Tongue (tissue), 1 donor: ENCODE measurements at regions not wholly inside any gene's neighbourhood (a gene's known extent, or its start where the extent isn't known, plus 50 kb on each side); places are given as distances from the start of the nearest gene placed in this dataset.
"Not testable (repeated sequence)": the region's sequence is repeated elsewhere in the genome, so short reads cannot be mapped to it uniquely, and the experiment has no call there.

ENCODE experiments used
- DNase-seq: peaks from one replicate; pipeline ENCODE4 v3.0.0-alpha.2; 2015

DNA sequence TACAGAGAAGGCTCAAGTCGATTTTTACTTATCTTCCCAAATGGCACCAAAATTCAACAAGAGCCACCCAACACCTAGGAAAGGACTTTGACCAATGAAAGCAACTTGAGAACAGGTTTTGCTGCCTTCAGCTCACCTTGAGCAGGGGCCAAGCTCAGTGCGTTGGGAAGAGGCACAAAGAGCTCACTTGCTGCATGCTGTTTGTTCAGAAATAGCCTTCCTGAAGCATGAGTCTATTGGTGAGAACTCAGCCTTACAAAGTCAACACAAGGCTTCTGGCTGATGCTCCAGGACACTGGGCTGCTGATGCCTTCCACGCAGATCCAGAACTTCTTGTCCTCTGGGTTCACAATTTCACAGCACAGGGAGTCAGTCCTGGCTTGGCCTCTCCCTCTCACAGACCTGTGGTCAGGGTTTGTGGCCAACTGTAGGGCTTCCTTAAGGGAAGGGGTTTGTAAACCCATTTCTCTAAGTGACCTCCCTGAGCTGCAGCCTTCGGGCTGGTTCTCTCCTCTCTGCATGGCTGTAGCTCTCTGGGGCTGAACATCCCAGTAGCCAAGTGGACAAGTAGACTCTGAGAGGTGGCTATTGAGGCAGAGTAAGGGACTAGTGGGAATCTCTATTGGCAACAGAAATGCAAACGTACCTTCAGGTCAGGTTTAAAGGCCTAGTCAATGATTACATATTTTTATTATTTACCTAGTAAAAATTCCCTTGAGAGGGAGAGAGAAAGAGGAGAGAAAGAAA lies 124.7 kb upstream of the GATA6 start:
- DNase-seq: no peak

DNA sequence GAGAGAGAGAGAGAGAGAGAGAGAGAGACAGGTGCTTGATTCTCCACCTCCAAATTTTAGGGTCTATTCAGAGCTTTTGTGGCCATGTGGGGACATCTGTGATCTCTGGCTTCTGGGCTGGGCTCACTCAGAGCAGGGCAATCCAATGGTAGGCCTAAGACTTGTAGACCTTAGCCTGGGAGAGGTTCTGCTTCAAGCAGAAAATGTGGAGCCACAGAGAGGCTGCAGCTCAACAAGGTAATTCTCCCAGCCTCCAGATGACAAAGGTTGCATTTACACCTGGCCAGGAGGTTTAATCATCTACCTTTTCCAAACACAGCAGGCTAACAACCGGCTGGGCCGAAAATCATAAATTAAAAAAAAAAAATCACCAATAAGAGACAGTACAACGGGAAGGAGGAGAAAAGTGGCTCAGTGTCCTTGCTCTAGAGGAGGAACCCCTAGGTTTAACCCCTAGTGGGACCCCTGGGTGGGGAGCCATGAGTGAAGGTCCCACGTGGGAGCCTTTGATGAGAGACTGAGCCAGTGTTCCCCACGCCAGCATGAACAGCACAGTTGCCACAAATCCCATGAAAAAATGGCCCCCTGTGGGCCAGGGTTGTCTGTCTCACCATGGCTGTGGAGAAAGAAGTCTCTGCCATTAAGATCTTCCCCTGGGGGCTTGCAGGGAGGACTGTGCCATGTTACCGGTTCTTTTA lies 124.0 kb upstream of the GATA6 start:
- DNase-seq: no peak

DNA sequence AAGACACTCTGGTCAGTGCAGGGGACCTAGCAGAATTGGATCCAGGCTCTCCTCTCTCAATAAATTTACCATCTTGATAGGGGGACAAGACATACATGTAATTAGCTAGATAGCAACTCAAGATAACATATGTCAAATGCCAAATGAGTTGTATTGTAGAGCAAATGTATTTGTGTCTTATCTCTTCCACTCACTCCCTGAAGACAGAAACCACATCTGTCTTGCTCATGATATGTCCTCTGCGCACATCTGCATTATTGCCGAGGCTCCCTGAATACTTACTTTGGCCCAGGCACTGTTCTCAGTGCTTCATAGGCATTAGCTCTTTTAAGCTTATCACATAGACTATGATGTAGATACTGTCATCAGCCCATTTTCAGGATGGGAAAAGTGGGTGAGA lies 122.9 kb upstream of the GATA6 start:
- DNase-seq: no peak

DNA sequence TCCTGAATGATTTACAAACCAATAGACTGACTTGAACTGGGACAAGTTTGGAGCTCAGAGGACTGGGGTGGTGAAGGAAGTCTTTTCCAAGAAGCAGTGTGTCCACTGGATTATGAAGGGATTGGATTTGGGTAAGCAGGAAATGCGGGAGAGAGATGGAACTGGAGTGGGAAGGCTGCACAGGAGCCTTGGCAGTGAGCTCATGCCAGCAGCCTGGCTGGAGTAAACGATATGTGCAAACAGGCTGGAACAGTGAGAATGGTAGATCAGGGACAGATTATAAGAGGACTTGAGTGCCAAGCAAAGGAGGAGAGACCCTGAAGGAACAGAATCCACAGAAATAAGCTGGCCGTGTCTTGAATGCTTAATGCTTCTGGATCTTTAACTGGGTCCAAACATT lies 121.9 kb upstream of the GATA6 start:
- DNase-seq: no peak

DNA sequence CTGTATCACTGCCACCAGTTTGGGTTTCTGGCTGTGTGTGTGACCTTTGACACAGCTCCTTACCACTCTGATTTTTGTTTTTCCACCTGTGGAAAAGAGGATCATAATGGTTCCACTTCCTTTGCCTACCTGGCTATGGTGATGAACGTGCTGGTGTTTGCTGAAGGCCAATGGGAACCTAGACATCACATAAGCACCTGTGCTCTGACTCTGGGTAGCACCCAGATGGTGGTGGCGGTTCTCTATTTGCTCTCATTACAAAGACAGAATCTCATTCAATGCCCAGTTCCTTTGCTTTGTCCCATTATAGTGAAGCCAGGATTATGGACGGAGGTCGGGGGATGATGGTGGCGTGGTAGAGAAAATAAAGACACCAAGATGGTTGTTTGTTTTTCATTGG lies 121.2 kb upstream of the GATA6 start:
- DNase-seq: no peak

DNA sequence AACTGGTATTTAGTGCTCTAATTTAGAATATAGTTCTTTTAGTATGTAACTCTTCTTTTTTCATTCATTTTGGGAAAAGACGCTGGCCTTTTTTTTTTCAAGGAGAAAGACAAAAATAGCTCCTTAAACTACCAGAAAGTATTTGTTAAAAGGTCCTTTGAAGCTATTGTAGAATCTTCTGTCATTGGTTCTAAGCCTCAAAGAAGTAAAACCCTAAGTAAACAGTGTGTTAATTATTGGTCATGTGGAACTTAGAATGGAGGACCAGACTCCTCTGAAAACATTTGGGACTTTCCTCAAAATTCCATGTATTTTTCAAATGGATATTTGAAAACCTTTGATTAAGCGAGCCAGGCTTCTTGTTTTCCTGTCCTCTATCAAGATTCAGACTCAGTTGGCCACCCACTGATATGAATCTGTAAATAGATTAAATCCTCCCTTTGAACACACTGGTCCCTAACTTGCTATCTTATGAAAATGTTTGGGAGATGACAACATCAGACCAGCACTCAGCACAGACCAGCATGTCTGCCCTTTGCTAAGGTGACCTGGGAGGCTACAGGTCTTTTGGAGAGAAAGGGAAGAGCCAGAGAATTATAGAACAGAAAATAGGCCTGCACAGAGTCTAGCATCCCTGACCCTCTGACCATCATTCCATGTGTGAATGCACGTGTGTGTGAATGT lies 120.3 kb upstream of the GATA6 start:
- no peak for DNase-seq

DNA sequence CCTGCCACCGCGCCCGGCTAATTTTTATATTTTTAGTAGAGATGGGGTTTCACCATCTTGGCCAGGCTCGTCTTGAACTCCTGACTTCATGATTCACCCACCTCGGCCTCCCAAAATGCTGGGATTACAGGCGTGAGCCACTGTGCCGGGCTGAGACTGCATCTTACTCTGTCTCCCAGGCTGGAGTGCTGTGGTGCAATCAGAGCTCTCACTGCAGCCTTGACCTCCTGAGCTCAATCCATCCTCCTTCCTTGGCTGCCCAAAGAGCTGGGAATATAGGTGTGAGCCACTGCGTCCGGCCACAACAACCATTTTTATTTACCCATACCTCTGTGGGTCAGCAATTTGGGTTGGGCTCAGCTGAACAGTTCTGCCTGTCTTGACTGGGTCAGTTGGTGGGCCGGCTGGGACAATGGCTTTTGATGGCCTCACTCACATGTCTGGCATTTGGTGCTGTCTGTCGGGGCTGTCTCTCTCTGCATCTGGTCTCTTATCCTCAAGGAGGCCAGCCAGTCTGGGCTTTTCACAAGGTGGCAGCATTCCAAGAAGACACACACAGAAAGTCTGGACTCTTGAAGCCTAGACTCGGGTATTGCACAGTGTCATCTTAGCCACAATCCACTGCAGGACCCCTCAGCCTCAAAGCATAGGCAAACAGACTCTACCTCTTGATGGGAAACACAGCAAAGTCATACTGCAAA lies 116.8 kb upstream of the GATA6 start:
- peak; percentile 6 for DNase-seq

DNA sequence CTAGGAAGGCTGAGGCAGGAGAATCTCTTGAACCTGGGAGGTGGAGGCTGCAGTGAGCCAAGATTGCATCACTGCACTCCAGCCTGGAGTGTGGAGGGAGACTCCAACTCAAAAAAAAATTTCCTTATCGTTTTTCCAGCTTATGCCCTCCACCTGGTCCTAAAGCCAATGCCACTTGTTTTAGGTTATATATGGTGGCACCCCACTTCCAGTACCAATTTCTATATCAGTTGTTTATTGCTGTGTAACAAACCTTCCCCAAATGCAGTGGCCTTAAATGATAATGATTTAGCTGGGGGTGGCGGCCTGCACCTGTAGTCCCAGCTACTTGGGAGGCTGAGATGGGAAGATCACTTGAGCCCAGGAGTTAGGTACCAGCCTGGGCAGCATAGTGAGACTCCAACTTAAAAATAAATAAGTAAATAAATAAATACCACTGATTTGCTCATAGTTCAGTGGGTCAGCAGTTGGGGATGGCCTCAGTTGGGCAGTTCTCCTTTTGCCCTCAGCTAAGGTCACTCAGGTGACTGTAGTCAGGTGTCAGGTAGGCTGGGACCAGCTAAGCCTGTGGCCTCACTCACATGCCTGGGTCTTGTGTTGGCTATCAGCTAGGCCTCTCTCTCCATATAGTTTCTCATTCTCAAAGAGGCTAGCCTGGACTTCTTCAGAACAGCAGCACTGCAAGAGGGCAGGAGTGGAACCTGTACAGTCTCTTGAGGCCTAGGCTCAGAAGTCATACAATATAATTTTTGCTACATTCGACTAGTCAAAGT lies 113.7 kb upstream of the GATA6 start:
- DNase-seq: no peak

DNA sequence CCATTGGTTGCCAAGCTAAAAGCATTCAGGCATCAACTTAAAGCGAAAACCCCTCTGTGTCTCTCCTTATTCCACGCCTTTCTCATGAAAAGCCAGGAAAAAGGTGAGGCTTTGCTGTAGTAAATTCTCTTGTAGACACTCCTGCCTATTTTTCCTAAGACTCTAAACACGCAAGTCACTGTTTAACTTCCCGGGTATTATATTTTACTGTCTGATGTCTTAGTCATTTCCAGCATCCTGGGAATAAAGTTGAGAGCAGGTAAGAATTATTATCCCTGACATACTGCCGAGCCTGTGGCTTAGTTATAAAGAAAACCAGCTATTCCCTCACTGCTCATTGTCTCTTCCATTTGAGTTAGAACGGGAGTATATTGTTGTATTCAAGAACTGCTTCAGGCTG lies 112.4 kb upstream of the GATA6 start:
- DNase-seq: no peak

DNA sequence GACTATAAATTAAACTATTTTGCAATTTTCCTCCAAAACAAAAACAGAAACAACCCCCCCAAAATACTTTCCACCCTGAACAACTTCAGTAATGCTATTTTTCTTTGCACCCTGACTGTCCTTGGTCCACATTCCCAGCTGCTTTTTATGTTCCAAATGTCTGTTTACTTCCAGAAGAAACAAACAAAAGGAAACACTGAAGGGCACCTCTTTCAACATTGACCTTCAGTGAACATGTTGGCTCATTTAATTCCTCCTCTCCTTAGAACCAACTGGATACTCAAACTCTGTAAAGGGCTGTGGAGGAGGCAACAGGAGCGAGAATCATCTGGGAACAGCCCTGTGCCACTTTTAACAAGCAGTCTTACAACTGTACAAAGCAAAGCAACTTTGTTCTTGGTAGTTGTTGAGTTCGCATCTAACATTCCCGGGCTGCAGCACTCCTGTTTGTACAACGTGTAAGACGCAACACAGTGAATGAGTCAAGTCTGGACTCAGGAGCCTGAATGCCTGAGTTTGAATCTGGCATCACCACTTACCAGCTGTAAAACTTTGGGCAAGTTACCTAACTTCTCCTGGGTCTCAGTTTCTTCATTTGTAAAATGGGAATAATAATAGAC lies 111.4 kb upstream of the GATA6 start:
- no peak for DNase-seq

DNA sequence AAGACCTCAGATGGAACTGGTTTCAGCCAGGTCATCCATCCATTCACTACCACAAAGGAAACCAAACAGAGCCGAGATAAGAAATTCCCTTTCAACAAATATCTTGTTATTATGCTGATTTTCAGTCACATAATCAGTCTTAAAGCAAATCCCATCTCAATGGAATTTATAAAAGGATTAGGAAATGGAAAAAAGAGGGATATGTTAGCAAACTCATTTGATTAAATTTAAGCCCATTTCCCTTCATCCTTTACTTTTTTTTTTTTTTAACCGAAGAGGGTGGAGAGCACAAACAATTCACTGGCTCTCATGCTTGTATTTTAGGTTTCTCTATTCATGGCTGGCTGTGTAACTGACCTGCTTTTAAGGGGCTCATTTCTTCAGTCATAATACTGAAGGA lies 109.0 kb upstream of the GATA6 start:
- DNase-seq: no peak

DNA sequence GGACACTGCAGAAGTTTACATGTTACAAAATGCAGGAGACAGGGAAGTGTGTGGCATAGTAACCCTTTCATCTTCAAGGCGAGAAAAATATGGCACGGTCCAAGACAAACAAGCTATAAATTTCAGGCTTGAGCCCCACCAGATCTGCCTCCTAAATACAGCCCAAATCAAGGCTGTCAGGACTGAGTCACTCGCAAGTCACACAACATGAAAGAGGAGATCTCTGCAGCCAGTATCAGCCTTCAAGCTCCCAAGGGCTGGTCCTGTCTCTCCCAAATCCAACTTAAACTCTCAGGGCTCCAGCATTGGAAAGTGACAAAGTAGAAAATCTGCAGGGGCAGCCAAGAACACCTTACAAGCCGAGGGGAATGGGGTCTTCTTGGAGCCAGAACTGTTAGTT lies 106.3 kb upstream of the GATA6 start:
- DNase-seq: no peak

DNA sequence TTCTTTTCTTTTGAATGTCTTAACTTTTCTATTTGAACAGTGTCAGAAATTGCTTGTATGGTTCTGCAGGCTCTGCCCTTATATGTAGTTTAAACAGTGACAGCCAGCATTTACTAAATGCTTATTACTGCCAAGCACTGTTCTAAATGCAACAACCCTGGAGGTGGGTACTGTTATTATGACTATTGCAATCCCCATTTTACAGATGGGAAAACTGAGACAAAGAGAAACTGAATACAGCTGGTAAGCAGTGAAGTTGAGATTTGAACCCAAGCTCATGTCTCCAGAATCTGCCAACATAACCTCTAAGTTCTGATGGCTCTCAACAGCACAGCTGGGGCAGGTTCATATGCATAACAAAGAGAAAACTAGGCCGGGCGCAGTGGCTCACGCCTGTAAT lies 105.7 kb upstream of the GATA6 start:
- DNase-seq: no peak

DNA sequence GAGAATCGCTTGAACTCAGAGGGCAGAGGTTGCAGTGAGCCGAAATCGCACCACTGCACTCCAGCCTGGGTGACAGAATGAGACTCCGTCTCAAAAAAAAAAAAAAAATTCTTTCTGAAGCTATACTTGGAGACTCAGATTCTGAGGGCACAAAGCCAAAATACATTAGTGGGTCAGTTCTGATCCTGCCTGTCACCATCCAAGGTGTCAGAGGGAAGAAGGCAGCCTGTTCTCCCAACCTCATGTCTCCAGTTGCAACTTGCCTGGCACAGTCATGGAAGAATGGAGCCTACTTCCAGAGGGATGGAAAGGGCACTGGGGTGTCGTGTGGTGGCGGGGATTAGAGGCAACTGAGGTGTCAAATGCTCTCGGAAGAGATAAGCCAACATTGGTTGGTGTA lies 104.8 kb upstream of the GATA6 start:
- no peak for DNase-seq

DNA sequence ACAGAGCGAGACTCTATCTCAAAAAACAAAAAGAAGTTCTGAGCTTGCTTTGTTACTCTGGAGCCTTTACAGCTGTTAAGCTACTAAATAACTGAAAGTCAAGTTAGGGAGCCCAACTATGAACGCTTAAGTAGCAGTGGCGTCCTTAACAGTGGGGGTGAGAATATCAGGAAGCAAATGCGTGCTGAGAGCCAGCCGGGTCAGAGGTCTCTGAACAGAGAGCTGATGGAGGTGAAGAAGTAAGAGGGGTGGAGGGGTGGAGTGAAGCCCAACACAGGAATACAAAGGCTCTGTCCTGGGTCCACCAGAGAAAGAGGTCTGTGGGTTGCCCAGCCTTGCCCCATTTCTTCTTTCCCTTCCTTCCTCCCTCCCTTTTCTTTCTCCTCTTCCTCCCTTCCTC lies 104.1 kb upstream of the GATA6 start:
- no peak for DNase-seq

DNA sequence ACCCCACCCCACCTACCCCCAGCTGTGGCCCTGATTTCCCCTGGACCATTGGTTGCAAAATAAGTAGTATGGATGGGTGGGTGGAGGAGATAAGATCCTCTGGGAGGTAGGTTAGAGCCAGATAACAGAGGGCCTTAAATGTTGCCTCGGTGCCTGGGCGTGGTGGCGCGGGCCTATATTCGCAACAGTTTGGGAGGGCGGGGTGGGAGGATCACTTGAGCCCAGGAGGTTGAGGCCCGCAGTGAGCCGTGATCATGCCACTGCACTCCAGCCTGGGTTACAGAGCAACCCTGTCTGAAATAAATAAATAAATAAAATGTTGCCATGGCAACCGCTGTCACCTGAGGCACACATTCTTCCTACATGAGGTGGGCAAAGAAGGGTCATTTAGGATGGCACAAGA lies 103.3 kb upstream of the GATA6 start:
- no peak for DNase-seq

DNA sequence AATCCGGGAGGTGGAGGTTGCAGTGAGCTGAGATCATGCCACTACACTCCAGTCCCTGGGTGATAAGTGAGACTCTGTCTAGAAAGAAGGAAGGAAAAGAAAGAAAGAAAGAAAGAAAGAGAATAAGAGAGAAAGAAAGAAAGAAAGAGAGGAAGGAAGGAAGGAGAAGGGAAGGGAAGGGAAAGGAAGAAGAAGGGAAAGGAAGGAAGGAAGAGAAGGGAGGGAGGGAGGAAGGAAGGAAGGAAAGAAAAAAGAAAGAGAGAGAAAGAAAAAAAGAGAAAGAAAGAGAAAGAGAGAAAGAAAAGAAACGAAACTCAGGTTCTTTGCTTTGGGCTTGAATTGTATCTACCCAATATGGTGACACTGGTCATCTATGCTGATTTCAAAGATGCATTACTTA lies 102.3 kb upstream of the GATA6 start:
- no peak for DNase-seq

DNA sequence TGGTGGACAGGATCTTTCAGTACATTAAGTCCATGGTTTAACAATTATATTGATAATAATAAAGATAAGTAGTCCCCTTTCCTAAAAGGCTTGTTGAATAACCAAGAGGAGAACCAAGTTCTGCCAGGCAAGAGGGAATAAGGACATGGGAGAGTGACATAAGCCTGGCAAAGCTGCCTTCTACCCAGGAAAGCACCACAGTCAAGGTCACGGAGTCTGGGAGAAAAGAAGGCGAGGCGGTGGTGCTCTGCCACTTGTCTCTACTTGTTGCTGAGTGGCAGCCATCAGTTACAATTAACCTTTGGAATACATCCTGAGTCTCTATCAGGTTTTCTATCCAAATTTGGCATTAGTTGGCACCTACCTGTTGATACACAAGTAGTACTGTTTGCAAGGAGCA lies 101.7 kb upstream of the GATA6 start:
- no peak for DNase-seq

DNA sequence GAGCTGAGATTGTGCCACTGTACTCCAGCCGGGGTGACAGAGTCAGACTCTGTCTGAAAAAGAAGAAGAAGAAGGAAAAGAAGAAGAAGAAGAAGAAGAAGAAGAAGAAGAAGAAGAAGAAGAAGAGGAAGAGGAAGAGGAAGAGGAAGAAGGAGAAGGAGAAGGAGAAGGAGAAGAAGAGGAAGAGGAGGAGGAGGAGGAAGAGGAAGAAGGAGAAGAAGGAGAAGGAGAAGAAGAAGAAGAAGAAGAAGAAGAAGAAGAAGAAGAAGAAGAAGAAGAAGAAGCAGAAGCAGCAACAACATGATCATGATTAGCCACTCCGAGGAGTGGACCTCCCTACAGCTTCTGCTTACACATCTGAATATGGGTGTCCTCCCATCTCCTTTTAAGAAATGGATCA lies 100.6 kb upstream of the GATA6 start:
- not testable (repeated sequence) for DNase-seq

DNA sequence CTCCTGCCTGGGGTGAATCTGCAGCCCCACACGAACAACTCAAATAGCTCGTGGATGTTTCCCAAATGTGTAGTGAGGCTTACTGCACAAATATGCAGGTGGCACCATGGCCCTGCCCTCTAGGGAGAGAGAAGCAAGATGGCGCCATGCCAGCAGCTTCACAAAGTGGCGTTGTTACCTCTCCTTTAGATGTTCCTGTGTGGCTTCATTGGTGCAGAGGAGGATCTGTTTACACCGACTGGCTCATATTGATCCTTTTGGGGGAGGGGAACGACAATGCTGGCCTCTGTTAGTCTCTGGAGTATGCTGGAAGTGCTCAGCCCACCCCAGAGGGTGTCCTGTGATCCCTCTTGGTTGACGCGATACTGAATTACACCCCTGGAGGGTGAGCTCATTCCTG lies 99.5 kb upstream of the GATA6 start:
- no peak for DNase-seq

DNA sequence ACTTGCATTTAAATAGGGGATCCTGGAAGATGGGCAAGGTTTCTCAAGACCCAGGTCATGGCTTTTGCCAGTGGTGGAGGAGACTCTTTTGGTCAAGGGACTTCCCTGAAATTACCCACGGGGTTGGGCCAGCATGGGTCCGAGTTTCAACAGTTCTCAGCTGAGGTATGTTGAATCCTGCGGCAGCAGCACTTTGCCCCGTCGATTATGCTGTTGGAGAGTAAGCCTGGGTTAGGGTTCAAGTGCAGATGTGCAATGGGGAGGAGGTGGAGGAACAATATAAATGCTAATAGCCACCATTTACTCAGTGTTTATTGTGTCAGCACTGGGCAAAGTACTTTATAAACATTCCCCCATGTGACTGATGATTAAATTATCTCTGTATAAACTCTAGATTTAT lies 96.0 kb upstream of the GATA6 start:
- DNase-seq: no peak
